ENCODE measurements at regions not wholly inside any gene's neighbourhood (a gene's known extent, or its start where the extent isn't known, plus 50 kb on each side); places are given as distances from the start of the nearest gene placed in this dataset.
"Not testable (repeated sequence)": the region's sequence is repeated elsewhere in the genome, so short reads cannot be mapped to it uniquely, and the experiment has no call there.

DNA sequence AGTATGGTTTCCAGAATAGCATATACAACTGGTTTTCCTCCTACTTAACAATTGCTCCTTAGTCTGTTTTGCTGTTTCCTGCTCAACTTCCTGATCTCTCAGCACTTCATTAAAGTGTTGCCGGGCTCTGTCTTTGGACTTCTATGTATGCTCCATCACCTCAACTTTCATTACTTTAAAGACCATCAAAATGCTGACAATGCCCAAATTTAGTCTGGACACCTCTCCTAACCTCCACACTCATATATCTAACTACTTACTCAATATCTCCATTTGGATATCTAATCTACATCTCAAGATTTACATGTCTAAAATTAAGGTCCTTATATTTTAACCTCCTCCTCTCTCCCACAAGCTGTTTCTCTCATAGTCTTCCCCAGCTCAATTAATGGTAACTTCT lies 54.4 kb upstream of the LGR5 start:
- DNase-seq (ENCODE audit: low spot score) (no peak), ATAC-seq (no peak)

DNA sequence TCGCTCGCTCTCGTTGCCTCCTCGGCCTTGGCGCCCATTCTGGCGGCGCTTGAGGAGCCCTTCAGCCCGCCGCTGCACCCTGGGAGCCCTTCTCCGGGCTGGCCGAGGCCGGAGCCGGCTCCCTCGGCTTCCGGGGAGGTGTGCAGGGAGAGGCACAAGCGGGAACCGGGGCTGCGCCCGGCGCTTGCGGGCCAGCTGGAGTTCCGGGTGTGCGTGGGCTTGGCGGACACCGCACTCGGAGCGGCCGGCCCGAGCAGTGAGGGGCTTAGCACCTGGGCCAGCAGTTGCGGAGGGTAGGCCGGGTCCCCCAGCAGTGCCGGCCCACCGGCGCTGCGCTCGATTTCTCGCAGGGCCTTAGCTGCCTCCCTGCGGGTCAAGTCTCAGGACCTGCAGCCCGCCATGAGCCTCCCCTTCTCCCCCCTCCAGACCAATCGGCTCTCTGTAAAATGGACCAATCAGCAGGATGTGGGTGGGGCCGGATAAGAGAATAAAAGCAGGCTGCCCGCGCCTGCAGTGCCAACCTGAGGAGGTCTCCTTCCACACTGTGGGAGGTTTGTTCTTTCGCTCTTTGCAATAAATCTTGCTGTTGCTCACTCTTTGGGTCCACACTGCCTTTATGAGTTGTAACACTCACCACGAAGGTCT lies 62.8 kb upstream of the LGR5 start:
- ATAC-seq; DNase-seq (ENCODE audit: low spot score); intact Hi-C loops (cut with DNase I): not testable (repeated sequence)

More for the DNA sequence above, 54.4 kb upstream of the LGR5 start:
- intact Hi-C loops (cut with DNase I): no loop called here

DNA sequence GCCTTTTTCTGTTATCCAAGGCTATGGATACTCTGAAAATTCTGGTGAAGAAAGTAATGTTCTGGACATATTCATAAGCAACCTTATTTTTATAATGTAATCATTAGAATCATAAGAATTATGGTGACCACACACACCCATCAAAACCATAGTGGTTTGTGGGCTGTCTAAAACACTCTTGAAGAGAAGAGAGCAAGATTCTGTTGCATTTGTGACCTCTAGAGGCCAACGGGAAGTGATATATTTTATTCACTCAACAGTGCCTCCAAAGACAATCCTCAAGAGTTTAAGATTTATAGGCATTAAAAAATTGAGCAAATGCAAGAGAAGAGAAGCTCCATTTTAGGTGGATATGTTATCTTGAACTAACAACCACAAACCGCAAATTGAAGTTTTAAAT lies 68.5 kb upstream of the LGR5 start:
- intact Hi-C loops (cut with DNase I): no loop called here
- DNase-seq (ENCODE audit: low spot score): no peak
- no peak for ATAC-seq

DNA sequence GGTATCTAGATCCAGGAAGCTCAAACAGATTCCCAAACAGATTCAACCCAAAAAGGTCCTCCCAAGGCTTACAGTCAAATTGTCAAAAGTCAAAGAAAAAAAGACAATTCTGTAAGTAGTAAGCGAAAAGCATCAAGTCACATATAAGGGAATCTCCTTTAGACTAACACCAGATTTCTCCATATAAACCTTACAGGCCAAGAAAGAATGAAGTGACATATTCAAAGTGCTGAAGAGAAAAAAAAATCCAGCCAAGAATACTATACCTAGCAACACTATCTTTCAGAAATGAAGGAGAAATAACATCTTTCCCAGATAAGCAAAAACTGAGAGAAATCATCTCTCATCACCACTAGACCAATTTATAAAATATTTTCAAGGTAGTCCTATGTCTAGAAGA lies 79.6 kb upstream of the LGR5 start:
- DNase-seq (ENCODE audit: low spot score) (no peak), ATAC-seq (no peak)
- intact Hi-C loops (cut with DNase I): no loop called here

DNA sequence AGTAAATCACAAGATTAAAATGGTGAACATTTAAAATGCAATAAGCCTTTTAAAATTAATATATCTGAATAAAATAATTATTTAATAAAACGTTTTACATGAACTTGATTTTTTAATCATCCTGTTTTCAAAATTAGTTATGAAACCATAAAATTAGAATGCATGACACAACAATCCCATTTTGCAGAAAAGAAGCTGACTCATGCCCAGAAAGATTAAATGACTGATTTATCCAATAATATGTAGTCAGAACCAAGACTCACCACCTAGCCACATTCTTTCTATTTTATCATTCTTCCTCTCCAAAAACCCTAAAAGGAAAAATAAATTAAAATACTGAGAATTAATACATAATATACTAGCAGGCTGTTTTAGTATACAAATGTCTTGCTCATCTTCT lies 83.0 kb upstream of the LGR5 start:
- DNase-seq (ENCODE audit: low spot score) (no peak), ATAC-seq (no peak)
- intact Hi-C loops (cut with DNase I): no loop called here

DNA sequence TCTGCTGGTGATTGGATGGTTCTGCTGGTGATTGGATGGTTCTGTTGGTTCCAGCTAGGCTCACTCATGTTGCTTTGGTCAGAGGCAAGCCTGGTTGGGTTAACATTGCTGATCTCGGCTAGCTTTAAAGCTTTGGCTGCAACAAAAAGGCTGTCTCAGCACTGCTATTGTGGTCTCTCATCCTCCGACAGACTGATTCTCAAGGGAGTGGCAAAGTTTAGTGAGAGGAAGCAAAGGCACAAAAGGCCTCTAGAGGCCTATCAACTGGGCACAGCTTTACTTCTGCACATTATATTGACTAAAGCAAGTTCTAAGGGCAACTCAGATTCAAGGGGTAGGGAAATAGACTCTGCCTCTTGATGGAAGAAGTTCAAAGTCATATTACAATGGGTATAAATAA lies 84.7 kb upstream of the LGR5 start:
- intact Hi-C loops (cut with DNase I): no loop called here
- no peak for DNase-seq (ENCODE audit: low spot score)
- no peak for ATAC-seq

DNA sequence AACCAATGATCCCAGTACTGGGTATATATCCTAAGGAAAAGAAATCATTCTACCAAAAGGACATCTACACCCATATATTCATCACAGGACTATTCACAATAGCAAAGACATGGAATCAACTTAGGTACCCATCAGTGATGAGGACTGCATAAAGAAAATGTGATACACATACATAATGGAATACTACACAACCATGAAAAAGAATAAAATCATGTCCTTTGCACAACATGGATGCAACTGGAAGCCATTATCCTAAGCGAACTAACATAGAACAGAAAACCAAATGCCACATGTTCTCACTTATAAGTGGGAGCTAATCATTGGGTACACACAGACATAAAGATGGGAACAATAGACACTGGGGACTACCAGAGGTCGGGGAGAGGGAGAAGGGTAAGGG lies 86.0 kb upstream of the LGR5 start:
- ATAC-seq: no peak
- no peak for DNase-seq (ENCODE audit: low spot score)
- intact Hi-C loops (cut with DNase I): no loop called here

DNA sequence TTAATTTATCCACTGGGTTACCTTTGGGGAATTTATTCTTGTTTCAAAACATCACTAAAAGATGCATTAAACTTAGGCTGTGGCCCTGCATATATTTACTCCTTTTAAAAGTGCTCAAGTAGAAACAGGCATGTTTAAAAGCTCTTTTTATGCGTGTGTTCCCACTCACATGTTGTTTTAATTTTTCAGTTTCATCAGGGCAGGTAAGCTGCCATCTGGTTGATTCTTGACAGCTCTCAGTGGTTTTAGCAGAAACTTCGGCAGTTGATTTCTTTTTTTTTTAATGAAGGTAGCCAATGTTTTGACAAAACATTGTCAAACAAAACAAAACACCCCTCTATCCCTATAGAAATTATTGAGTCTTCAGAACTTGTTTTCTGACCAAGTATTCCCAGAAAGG lies 89.6 kb upstream of the LGR5 start:
- intact Hi-C loops (cut with DNase I): no loop called here
- DNase-seq (ENCODE audit: low spot score) (no peak), ATAC-seq (no peak)

DNA sequence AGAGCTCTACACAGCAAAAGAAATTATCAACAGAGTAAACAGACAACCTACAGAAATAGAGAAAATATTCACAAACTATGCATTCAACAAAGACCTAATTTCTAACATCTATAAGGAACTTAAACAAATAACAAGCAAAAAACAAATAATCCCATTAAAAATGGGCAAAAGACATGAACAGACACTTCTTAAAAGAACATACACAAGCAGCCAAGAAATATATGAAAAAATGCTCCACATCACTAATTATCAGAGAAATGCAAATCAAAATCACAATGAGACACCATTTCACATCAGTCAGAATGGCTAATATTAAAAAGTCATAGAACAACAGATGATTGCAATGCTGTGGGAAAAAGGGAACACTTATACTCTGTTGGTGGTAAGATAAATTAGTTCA lies 100.7 kb upstream of the LGR5 start:
- DNase-seq (ENCODE audit: low spot score): no peak
- ATAC-seq: no peak
- intact Hi-C loops (cut with DNase I): no loop called here

DNA sequence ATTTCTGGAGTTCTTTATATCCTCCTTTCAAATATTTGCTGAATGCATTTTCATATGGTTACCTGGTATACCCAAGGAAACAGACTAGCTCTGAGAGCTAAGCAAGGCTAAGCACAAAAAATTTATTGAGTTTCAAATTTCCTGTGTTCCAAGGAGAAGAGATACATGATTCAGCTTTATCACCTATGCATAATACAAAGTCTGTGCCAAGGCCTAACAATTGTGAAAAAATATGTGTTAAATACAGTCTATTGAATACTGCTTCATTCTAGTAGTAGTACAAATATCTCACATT lies 103.7 kb upstream of the LGR5 start:
- intact Hi-C loops (cut with DNase I): no loop called here
- DNase-seq (ENCODE audit: low spot score) (no peak), ATAC-seq (no peak)

DNA sequence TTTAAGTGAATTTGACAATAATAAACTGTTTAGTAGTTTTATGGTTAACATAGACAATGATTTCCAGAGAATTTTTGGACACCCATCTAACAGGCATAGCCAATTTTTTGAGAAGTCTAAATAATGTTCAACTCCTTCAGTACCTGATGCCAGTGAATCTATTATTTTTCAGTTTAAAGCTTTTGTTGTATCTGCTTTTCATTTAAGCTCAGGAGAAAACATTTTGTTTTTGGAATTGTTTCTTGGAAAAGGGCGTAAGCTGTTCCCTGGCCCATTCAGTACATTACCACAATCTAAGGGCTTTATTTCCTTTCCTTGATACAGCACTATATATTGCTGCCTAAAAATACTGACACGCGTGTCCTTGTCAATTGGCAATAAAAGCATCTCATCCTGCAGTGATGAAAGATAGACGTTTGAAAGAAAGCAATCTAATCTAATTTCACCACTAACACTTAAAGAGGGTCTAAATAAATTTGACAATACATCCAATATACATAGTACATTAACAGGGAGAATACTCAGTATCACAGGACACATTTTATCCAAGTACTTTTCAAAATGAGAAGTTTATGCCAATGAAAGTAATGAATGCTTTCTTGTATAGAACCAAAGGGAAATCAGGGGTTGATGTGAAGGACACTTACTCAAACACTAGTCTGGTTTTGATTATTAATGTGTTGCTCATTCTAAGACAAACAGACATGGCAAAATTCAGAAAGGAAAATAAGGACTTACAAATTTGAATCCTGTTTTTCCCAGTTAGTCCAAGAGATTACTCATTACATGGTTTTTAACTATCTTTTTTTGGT lies 104.2 kb upstream of the LGR5 start:
- intact Hi-C loops (cut with DNase I): no loop called here
- no peak for ATAC-seq
- no peak for DNase-seq (ENCODE audit: low spot score)

DNA sequence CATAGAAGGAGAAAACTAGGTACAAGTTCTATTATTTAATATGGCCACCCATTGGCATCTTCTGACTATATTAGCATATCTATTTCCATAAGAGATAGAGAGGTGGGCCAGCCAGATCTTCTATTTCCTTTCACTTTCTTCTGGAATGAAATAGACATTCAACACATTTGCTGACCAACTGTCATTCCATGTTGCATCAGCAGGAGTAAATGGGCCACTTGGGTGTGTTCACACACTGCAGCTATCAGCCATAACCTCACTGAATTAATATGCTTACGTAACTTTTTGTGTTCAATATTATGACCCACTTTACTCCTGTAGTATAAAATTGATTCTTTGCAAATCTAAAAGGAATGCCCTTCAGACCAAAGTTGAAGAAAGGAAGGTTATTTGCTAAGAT lies 106.2 kb upstream of the LGR5 start:
- ATAC-seq (no peak), DNase-seq (ENCODE audit: low spot score) (no peak)
- intact Hi-C loops (cut with DNase I): no loop called here

DNA sequence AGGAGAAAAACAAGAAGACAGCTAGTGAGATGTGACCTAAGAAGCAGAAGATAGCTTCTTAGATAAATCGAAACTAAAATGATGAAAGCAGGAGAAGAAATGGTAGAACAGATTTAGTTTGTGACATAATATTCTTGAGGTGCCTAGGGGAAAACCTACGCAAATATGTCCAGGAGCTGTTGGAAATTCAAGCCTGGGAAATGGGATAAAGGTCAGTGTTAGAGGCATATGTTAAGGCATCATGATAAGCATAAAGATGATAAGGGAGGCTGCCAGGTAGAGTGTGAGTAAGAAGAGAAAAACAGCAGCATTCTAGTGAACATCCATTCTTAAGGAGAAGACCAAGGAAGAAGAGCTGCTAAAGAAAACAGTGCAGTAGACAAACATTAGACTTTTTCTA lies 109.6 kb upstream of the LGR5 start:
- intact Hi-C loops (cut with DNase I): no loop called here
- no peak for DNase-seq (ENCODE audit: low spot score)
- ATAC-seq: no peak

DNA sequence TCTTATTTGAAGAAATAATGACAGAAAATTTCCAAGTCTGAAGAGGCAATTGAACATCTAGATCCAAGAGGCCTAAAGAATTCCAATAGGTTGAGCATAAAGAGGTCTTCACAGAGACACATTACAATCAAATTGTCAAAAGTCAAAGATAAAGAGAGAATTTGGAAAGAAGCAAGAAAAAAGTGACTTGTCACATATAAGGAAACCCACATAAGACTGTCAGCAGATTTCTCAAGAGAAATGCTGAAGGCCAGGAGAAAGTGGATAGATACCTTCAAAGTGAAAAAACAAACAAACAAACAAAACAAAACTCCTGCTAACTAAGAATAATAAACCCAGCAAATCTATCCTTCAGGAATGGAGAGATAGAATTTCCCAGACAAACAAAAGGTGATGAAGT lies 118.1 kb upstream of the LGR5 start:
- no peak for DNase-seq (ENCODE audit: low spot score)
- intact Hi-C loops (cut with DNase I): no loop called here
- no peak for ATAC-seq

DNA sequence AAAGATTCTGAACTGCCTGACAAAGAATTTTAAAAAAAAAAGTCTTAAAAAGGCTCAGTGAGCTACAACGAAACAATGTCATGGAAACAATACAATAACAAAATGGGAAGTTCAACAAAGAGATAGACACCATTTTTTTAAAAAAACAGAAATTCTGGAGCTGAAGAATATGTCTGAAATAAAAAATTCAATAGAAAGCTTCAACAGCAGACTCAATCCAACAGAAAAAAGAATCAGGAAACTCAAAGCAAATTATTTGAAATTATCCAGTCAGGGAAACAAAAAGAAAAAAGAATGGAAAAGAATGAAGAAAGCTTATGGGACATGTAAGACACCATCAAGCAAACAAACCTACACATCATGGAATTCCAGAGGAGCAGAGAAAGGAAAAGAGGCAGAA lies 118.5 kb upstream of the LGR5 start:
- no peak for DNase-seq (ENCODE audit: low spot score)
- ATAC-seq: no peak
- intact Hi-C loops (cut with DNase I): no loop called here

DNA sequence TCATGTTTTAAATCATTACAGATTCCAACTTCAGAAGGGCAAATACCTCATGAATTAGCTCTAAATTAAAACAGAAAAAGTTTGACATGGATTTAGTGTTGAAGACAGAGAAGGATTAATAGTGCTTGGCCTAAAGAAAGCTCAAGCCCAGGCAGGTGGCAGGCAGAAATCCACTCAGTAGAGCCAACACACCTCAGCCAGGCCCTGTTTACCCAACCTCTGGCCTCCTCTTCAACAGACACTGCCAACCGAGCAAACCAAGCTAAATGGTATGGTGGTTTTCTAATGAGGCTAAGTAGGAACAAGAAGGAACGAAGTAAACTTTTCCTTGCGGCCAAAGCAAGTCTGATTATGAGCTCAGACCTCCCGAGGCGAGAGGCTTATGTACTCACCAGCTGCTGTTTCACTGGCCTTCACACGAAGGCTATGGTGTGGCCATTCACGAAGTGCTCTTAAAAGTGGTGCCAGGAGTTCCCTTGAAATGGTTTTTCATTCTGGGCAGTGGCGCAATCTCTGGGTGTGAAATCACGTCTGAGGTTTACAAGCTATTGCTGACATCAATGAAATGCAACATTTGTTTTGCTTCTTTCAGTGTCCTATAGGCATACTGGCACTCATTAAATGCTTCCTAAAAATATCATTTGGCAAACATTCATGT lies 124.1 kb upstream of the LGR5 start:
- intact Hi-C loops (cut with DNase I): no loop called here
- ATAC-seq: no peak
- no peak for DNase-seq (ENCODE audit: low spot score)

DNA sequence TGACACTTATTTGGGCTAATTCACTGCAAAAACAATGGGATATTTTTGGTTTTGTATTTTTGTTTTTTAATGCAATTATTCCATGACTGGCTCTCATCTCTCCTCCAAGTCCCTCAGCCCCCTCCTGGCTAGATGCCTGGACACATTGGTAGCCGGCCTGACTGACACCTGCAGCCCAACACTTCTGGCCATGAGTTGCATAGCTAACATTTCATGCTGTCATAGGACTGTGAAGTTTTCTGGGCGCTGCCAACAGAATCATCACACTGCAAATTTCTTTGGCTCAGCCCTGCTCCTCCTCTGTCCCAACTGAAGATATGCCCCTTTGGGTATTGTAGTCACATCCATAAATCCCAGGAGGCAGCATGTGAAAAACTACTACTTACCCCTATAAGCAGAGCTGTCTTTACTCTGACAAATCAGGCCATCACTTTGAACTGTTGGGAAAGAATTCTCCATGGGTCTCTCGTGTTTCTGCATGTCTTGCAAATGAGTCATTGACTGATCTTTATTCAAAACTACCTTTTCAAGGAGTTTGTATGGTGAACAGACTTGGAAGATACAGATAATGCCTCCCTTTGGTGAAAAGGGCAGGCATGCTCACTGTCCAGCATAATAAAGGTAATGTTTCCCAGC lies 126.7 kb upstream of the LGR5 start:
- intact Hi-C loops (cut with DNase I): no loop called here
- ATAC-seq (no peak), DNase-seq (ENCODE audit: low spot score) (no peak)

DNA sequence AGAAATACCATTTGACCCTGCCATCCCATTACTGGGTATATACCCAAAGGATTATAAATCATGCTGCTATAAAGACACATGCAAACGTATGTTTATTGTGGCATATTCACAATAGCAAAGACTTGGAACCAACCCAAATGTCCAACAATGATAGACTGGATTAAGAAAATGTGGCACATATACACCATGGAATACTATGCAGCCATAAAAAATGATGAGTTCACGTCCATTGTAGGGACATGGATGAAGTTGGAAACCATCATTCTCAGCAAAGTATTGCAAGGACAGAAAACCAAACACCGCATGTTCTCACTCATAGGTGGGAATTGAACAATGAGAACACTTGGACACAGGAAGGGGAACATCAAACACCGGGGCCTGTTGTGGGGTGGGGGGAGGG lies 128.0 kb upstream of the LGR5 start:
- DNase-seq (ENCODE audit: low spot score); intact Hi-C loops (cut with DNase I); ATAC-seq: not testable (repeated sequence)

DNA sequence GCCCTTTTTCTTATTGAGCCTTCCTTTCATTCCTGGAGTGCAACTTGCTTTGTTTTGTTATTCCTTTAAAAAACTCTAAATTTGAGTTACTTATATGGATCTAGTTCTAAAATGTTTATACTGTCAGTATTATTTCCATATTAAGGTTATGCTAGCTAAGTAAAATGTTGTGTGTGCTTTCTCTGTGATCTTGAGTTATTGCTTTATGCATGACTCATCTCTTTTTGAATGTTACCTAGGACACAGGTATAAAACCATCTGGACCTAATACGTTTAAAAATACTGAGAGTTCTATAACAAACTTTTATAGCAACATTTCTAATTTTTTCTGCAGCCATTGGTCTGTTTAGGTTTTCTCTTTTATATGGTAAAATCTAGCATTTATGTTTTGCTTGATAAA lies 132.8 kb upstream of the LGR5 start:
- ATAC-seq (no peak), DNase-seq (ENCODE audit: low spot score) (no peak)
- intact Hi-C loops (cut with DNase I): no loop called here

DNA sequence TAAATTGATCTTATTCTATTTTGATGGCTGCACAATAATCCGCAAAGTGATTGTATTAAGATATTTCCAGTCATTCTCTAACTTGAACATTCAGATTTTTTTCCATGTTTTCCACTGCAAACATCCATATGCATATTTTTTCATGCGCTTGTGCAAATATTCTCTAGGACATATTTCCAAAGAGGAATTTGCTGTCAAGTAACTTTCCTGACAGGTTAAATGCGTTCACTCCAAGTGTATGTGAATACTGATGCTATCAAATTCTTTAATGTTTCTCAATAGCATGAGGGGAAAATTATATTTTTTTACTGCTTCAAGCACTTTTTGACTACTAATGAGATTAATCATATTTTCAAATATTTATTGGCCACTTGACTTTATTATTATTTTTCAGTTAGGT lies 135.3 kb upstream of the LGR5 start:
- ATAC-seq (no peak), DNase-seq (ENCODE audit: low spot score) (no peak)
- intact Hi-C loops (cut with DNase I): no loop called here

Data from sciatic nerve (tissue), 2 donors.